H9 (cell line): ENCODE measurements at regions not wholly inside any gene's neighbourhood (a gene's known extent, or its start where the extent isn't known, plus 50 kb on each side); places are given as distances from the start of the nearest gene placed in this dataset.

Source experiments
- DNase-seq: peaks from one replicate; pipeline ENCODE4 v3.0.0-alpha.2; 2017
- H2AFZ ChIP-seq: one replicate; pipeline ENCODE4 v1.6.1; 2013; ENCODE audit warnings: mild to moderate bottlenecking, low read length, control low read depth, moderate library complexity
- H2AK5ac ChIP-seq: 2 replicates; pipeline ENCODE4 v1.6.1; 2013; ENCODE audit warnings: low read length, control low read depth, mixed read lengths; ENCODE audit not compliant: insufficient read length
- H2BK120ac ChIP-seq: one replicate; pipeline ENCODE4 v1.6.1; 2013; ENCODE audit warnings: low read depth, mild to moderate bottlenecking, low read length, control low read depth, inconsistent platforms; ENCODE audit not compliant: poor library complexity, severe bottlenecking
- H2BK12ac ChIP-seq: 2 replicates; pipeline ENCODE4 v1.6.1; 2013; ENCODE audit warnings: low read length, control low read depth, mixed read lengths, low read depth; ENCODE audit not compliant: insufficient read length
- H2BK15ac ChIP-seq: 2 replicates; pipeline ENCODE4 v1.6.1; 2013; ENCODE audit warnings: low read depth, low read length, control low read depth
- H2BK20ac ChIP-seq: one replicate; pipeline ENCODE4 v1.6.1; 2013; ENCODE audit warnings: low read depth, mild to moderate bottlenecking, low read length, control low read depth, inconsistent platforms; ENCODE audit not compliant: poor library complexity, severe bottlenecking
- H2BK5ac ChIP-seq: 2 replicates; pipeline ENCODE4 v1.6.1; 2013; ENCODE audit warnings: low read length, control low read depth, mixed read lengths; ENCODE audit not compliant: insufficient read length
- H3K14ac ChIP-seq: 2 replicates; pipeline ENCODE4 v1.6.1; 2013; ENCODE audit warnings: low read length, control low read depth; ENCODE audit not compliant: insufficient read depth
- H3K18ac ChIP-seq: 2 replicates; pipeline ENCODE4 v1.6.1; 2013; ENCODE audit warnings: low read depth, mild to moderate bottlenecking, mixed read lengths, low read length, control low read depth; ENCODE audit not compliant: insufficient read length
- H3K23ac ChIP-seq: 2 replicates; pipeline ENCODE4 v1.6.1; 2013; ENCODE audit warnings: low read length, control low read depth, mixed read lengths, low read depth; ENCODE audit not compliant: insufficient read length
- H3K23me2 ChIP-seq: 2 replicates; pipeline ENCODE4 v1.6.1; 2013; ENCODE audit warnings: low read depth, mild to moderate bottlenecking, mixed read lengths, low read length, control low read depth; ENCODE audit not compliant: insufficient read length, poor library complexity, severe bottlenecking
- H3K27ac ChIP-seq: 2 replicates; pipeline ENCODE4 v1.5.1; 2013; ENCODE audit warnings: low read length, control low read depth, mixed read lengths, low read depth; ENCODE audit not compliant: insufficient read length
- H3K27me3 ChIP-seq: 2 replicates; pipeline ENCODE4 v1.6.1; 2013; ENCODE audit warnings: low read length, control low read depth, inconsistent platforms; ENCODE audit not compliant: insufficient read depth
- H3K4ac ChIP-seq: 2 replicates; pipeline ENCODE4 v1.6.1; 2013; ENCODE audit warnings: low read depth, mild to moderate bottlenecking, control low read depth, inconsistent platforms, low read length, moderate library complexity
- H3K4me1 ChIP-seq: 2 replicates; pipeline ENCODE4 v1.6.1; 2013; ENCODE audit warnings: low read length, control low read depth, inconsistent platforms; ENCODE audit not compliant: insufficient read depth
- H3K4me2 ChIP-seq: 2 replicates; pipeline ENCODE4 v1.6.1; 2013; ENCODE audit warnings: low read length, control low read depth, mixed read lengths; ENCODE audit not compliant: insufficient read length, insufficient read depth
- H3K56ac ChIP-seq: 2 replicates; pipeline ENCODE4 v1.6.1; 2013; ENCODE audit warnings: low read depth, mild to moderate bottlenecking, mixed read lengths, low read length, control low read depth; ENCODE audit not compliant: insufficient read length
- H3K79me1 ChIP-seq: 2 replicates; pipeline ENCODE4 v1.6.1; 2013; ENCODE audit warnings: low read depth, mild to moderate bottlenecking, moderate library complexity, low read length, control low read depth, inconsistent platforms; ENCODE audit not compliant: insufficient read depth, poor library complexity, severe bottlenecking
- H3K79me2 ChIP-seq: 2 replicates; pipeline ENCODE4 v1.6.1; 2013; ENCODE audit warnings: low read length, control low read depth, inconsistent platforms; ENCODE audit not compliant: insufficient read depth
- H3K9ac ChIP-seq: 2 replicates; pipeline ENCODE4 v1.6.1; 2013; ENCODE audit warnings: low read length, control low read depth, mixed read lengths; ENCODE audit not compliant: insufficient read length; ENCODE audit errors: extremely low read depth
- H3K9me3 ChIP-seq: one replicate; pipeline ENCODE4 v1.6.1; 2013; ENCODE audit warnings: low read depth, low read length, inconsistent platforms; ENCODE audit not compliant: control insufficient read depth
- H3T11ph ChIP-seq: one replicate; pipeline ENCODE4 v1.6.1; 2013; ENCODE audit warnings: mild to moderate bottlenecking, low read length, control low read depth, inconsistent platforms
- H4K20me1 ChIP-seq: one replicate; pipeline ENCODE4 v1.6.1; 2013; ENCODE audit not compliant: control insufficient read depth, insufficient read length, insufficient read depth
- H4K5ac ChIP-seq: 2 replicates; pipeline ENCODE4 v1.6.1; 2013; ENCODE audit warnings: low read depth, mild to moderate bottlenecking, mixed read lengths, low read length, control low read depth; ENCODE audit not compliant: insufficient read length
- H4K8ac ChIP-seq: replicated peaks from 2 replicates; pipeline ENCODE4 v1.6.1; 2013; ENCODE audit warnings: low read length, control low read depth, mixed read lengths, low read depth; ENCODE audit not compliant: insufficient read length
- H4K91ac ChIP-seq: 2 replicates; pipeline ENCODE4 v1.6.1; 2013; ENCODE audit warnings: low read depth, mild to moderate bottlenecking, moderate library complexity, mixed read lengths, low read length, control low read depth; ENCODE audit not compliant: insufficient read length
- H3K27ac Mint-ChIP-seq, 3 experiments: 2 replicates in 2 of 3; 3 replicates in 1 of 3; pipeline ENCODE4 v1.8.0; 2020 to 2021; ENCODE audit warnings: mixed read lengths in 3 of 3, mild to moderate bottlenecking in 1 of 3, moderate library complexity in 1 of 3
- H3K27me3 Mint-ChIP-seq: 2 replicates; pipeline ENCODE4 v1.8.0; 2021; ENCODE audit warnings: low read depth, mild to moderate bottlenecking, moderate library complexity, mixed read lengths
- H3K36me3 Mint-ChIP-seq, 3 experiments: 2 replicates in 2 of 3; 3 replicates in 1 of 3; pipeline ENCODE4 v1.8.0; 2020 to 2021; ENCODE audit warnings: low read depth in 3 of 3, mixed read lengths in 3 of 3; ENCODE audit not compliant: insufficient read depth in 1 of 3
- H3K4me1 Mint-ChIP-seq, 2 experiments: 2 replicates each; pipeline ENCODE4 v1.8.0; 2020; ENCODE audit warnings: mixed read lengths in 2 of 2
- H3K4me3 Mint-ChIP-seq, 2 experiments: 2 replicates in 1 of 2; 3 replicates in 1 of 2; pipeline ENCODE4 v1.8.0; 2020 to 2021; ENCODE audit warnings: mild to moderate bottlenecking in 2 of 2, mixed read lengths in 2 of 2, moderate library complexity in 1 of 2
- H3K9me3 Mint-ChIP-seq, 2 experiments: 2 replicates in 1 of 2; 3 replicates in 1 of 2; pipeline ENCODE4 v1.8.0; 2020; ENCODE audit warnings: mild to moderate bottlenecking in 2 of 2, mixed read lengths in 2 of 2, moderate library complexity in 1 of 2
- CTCF ChIP-seq: fragments of 200-600 bp; sonication (generic); conservative IDR thresholded peaks from 3 replicates; pipeline ENCODE4 v1.8.0; 2021; ENCODE audit warnings: antibody characterized with exemption, mild to moderate bottlenecking
- WGBS: extraction: QIAGEN DNeasy Blood & Tissue Kit; methylation state at CpG from one replicate; pipeline ENCODE4 v1.1.7; 2013; ENCODE audit warnings: missing lambda C conversion rate, low lambda C conversion rate, mixed read lengths; ENCODE audit not compliant: insufficient read length; ENCODE audit errors: extremely low coverage; 5-methylcytosine and 5-hydroxymethylcytosine counted together

- Histone ChIP-seq H4K20me1 (no peaks in the 10 kb centered on the region), H2BK15ac (no peak overlapping the region), H4K8ac (no peak overlapping the region), H3K4me2 (no peak overlapping the region), H3K27me3 (no peaks in the 10 kb centered on the region), H4K5ac (no peak overlapping the region), H3K79me1 (no peaks in the 10 kb centered on the region), H3K14ac (no peak overlapping the region), H3K23ac (no peak overlapping the region), H2BK12ac (no peak overlapping the region), H4K91ac (no peak overlapping the region), H2BK120ac (no peak overlapping the region), H2AFZ (no peak overlapping the region), H3K4ac (no peak overlapping the region), H3K4me1 (no peaks in the 10 kb centered on the region), H3K23me2 (no peaks in the 10 kb centered on the region), H3K9me3 (no peaks in the 10 kb centered on the region), H2BK5ac (no peak overlapping the region), H3T11ph (no peak overlapping the region), H3K27ac (no peak overlapping the region), H3K79me2 (no peaks in the 10 kb centered on the region), H2BK20ac (no peak overlapping the region), H3K56ac (no peak overlapping the region), H3K9ac (no peak overlapping the region), H3K18ac (no peak overlapping the region), H2AK5ac (no peak overlapping the region)
- Mint-ChIP-seq H3K4me1 (no peaks in the 10 kb centered on the region), H3K27me3 (no peaks in the 10 kb centered on the region; the same call in 1 of the 2 replicates), H3K9me3 (no peaks in the 10 kb centered on the region), H3K4me3 (no peak overlapping the region; a peak in 1 of 5 replicates), H3K36me3 (no peaks in the 10 kb centered on the region), H3K27ac (peak overlapping the region in 2 of 3 experiments; percentile 69 to 93; a peak in 3 of 7 replicates)
- DNase-seq = no peak
- no CpG with 5 or more reads among the region's 3 CpGs for WGBS
- TF ChIP-seq CTCF = no peak
These were observed 333.5 kb downstream of the LRIG3 start for GRCh38 chr12:58586762-58587161.
